ENCODE measurements at regions not wholly inside any gene's neighbourhood (a gene's known extent, or its start where the extent isn't known, plus 50 kb on each side); places are given as distances from the start of the nearest gene placed in this dataset.

- TF ChIP-seq, protein P1, sequence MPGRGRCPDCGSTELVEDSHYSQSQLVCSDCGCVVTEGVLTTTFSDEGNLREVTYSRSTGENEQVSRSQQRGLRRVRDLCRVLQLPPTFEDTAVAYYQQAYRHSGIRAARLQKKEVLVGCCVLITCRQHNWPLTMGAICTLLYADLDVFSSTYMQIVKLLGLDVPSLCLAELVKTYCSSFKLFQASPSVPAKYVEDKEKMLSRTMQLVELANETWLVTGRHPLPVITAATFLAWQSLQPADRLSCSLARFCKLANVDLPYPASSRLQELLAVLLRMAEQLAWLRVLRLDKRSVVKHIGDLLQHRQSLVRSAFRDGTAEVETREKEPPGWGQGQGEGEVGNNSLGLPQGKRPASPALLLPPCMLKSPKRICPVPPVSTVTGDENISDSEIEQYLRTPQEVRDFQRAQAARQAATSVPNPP (CRISPR knock-in tag; IDR thresholded peaks at IDR 0.05): no peak
- TF ChIP-seq BRD4 (CRISPR knock-in tag; IDR thresholded peaks at IDR 0.05): no peak
- TF ChIP-seq, protein P2, sequence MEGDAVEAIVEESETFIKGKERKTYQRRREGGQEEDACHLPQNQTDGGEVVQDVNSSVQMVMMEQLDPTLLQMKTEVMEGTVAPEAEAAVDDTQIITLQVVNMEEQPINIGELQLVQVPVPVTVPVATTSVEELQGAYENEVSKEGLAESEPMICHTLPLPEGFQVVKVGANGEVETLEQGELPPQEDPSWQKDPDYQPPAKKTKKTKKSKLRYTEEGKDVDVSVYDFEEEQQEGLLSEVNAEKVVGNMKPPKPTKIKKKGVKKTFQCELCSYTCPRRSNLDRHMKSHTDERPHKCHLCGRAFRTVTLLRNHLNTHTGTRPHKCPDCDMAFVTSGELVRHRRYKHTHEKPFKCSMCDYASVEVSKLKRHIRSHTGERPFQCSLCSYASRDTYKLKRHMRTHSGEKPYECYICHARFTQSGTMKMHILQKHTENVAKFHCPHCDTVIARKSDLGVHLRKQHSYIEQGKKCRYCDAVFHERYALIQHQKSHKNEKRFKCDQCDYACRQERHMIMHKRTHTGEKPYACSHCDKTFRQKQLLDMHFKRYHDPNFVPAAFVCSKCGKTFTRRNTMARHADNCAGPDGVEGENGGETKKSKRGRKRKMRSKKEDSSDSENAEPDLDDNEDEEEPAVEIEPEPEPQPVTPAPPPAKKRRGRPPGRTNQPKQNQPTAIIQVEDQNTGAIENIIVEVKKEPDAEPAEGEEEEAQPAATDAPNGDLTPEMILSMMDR (CRISPR knock-in tag; IDR thresholded peaks at IDR 0.05): no peak
- TF ChIP-seq, protein P3, sequence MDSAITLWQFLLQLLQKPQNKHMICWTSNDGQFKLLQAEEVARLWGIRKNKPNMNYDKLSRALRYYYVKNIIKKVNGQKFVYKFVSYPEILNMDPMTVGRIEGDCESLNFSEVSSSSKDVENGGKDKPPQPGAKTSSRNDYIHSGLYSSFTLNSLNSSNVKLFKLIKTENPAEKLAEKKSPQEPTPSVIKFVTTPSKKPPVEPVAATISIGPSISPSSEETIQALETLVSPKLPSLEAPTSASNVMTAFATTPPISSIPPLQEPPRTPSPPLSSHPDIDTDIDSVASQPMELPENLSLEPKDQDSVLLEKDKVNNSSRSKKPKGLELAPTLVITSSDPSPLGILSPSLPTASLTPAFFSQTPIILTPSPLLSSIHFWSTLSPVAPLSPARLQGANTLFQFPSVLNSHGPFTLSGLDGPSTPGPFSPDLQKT (CRISPR knock-in tag; IDR thresholded peaks at IDR 0.05; ENCODE audit: borderline replicate concordance): no peak
- TF ChIP-seq ZSCAN29 (CRISPR knock-in tag; conservative IDR thresholded peaks at IDR 0.05): no peak
- TF ChIP-seq SP2 (CRISPR knock-in tag; IDR thresholded peaks at IDR 0.05): no peak
- TF ChIP-seq FOXO4 (CRISPR knock-in tag; conservative IDR thresholded peaks at IDR 0.05): no peak
- TF ChIP-seq ZNF431 (CRISPR knock-in tag; IDR thresholded peaks at IDR 0.05; ENCODE audit: borderline replicate concordance, low read depth): no peak
- TF ChIP-seq HMGA1 (CRISPR knock-in tag; conservative IDR thresholded peaks at IDR 0.05): no peak
- no peak for TF ChIP-seq NFKB2 (CRISPR knock-in tag; IDR thresholded peaks at IDR 0.05; ENCODE audit: borderline replicate concordance)
- TF ChIP-seq ZNF121 (CRISPR knock-in tag; IDR thresholded peaks at IDR 0.05): no peak
- no peak for TF ChIP-seq TCF7 (IDR thresholded peaks at IDR 0.05; ENCODE audit: low read depth)
Observed at GRCh38 chr9:24462951-24463350, 82.7 kb downstream of the IZUMO3 start.
